ENCODE measurements at regions not wholly inside any gene's neighbourhood (a gene's known extent, or its start where the extent isn't known, plus 50 kb on each side); places are given as distances from the start of the nearest gene placed in this dataset.

DNA sequence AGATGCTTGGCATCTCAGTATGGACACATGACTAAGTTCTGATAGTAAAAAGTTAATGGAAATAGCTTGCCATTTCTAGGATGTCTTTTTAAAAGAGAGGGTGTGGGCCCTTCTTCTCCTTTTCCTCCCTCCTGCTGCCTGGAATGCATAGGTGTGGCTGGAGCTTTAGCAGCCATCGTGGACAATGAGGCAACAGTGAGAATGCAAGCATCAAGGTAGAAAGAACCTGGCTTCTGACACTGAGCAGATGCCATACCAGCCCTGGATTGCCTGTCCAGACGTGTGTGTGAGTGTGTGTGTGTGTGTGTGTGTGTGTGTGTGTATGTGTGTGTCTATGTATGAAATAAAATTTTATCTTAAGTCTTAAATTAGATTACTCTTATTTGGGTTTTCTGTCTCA is 660.1 kb downstream of the XIRP2 start:
- no peak overlapping the region for H3K9ac ChIP-seq (ENCODE audit: low read length)
- no peaks in the 10 kb centered on the region for H4K20me1 ChIP-seq (ENCODE audit: insufficient read depth, low read length)
- H2AFZ ChIP-seq (ENCODE audit: low read depth, low read length): no peak overlapping the region
- H3K4me2 ChIP-seq (ENCODE audit: low read length): no peak overlapping the region
- no peaks in the 10 kb centered on the region for H3K36me3 ChIP-seq (replicated peaks; ENCODE audit: low read depth, low read length)
- H3K27ac ChIP-seq (ENCODE audit: low read length): no peak overlapping the region
- no peaks in the 10 kb centered on the region for H3K9me3 ChIP-seq (ENCODE audit: insufficient read depth, low read length)
- H3K4me3 ChIP-seq (ENCODE audit: low read length): no peak overlapping the region
- no peaks in the 10 kb centered on the region for H3K27me3 ChIP-seq (ENCODE audit: low read depth, low read length)
- no peaks in the 10 kb centered on the region for H3K79me2 ChIP-seq (ENCODE audit: low read length)
- no peaks in the 10 kb centered on the region for H3K4me1 ChIP-seq (ENCODE audit: low read length)
- TF ChIP-seq EZH2phosphoT487 (IDR thresholded peaks at IDR 0.05; ENCODE audit: low read depth) (no peak), CTCF (IDR thresholded peaks at IDR 0.05; ENCODE audit: low read depth, low read length) (no peak)

DNA sequence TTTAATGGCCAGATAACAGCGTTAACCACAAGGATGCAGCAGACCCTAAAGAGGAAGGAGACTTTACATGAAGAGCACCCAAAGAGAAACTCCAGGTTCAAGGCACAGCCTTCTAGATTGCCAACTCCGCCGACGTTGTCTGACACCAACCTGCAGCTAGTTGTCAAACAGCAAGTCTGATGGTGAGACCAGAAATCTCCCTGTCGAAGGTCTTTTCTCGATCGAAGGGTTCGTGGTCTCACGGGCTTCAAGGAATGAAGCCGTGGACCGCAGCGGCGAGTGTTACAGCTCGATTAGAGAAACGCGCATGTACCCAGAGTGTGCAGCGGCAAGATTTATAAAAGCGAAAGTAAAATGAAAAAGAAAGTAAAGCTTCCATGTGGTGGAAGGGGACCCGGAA is 656.3 kb downstream of the XIRP2 start:
- H3K36me3 ChIP-seq (replicated peaks; ENCODE audit: low read depth, low read length): no peaks in the 10 kb centered on the region
- no peaks in the 10 kb centered on the region for H3K4me1 ChIP-seq (ENCODE audit: low read length)
- H2AFZ ChIP-seq (ENCODE audit: low read depth, low read length): no peak overlapping the region
- no peak overlapping the region for H3K4me2 ChIP-seq (ENCODE audit: low read length)
- no peak overlapping the region for H3K4me3 ChIP-seq (ENCODE audit: low read length)
- H3K79me2 ChIP-seq (ENCODE audit: low read length): no peaks in the 10 kb centered on the region
- TF ChIP-seq EZH2phosphoT487 (IDR thresholded peaks at IDR 0.05; ENCODE audit: low read depth): no peak
- no peak overlapping the region for H3K27ac ChIP-seq (ENCODE audit: low read length)
- H3K27me3 ChIP-seq (ENCODE audit: low read depth, low read length): no peaks in the 10 kb centered on the region
- H4K20me1 ChIP-seq (ENCODE audit: insufficient read depth, low read length): no peaks in the 10 kb centered on the region
- H3K9ac ChIP-seq (ENCODE audit: low read length): no peak overlapping the region
- no peaks in the 10 kb centered on the region for H3K9me3 ChIP-seq (ENCODE audit: insufficient read depth, low read length)

DNA sequence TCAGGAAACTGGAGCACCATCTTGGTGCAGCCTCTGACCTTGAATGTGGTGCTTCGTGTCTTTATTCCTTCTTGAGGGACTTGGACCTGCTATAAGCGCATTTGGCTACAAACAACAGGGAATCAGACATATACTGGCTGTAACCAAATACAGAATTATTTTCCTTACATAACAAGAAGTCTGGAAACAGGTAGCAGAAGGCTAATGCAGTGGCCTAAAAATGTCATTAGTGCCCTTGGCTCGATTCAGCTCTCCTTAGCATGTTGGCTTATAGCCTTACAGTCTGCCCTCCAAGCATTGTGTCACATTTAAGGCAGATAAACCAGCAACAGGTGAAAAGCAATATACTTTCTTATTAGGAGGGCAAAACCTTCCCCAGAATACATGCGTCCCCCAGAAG is 655.4 kb downstream of the XIRP2 start:
- H2AFZ ChIP-seq (ENCODE audit: low read depth, low read length): no peak overlapping the region

GRCh38 chr2:167537743-167538142 is 649.5 kb downstream of the XIRP2 start:
- Histone ChIP-seq H3K4me2 (ENCODE audit: low read length) (no peak overlapping the region), H3K27me3 (ENCODE audit: low read depth, low read length) (no peaks in the 10 kb centered on the region), H4K20me1 (ENCODE audit: insufficient read depth, low read length) (no peaks in the 10 kb centered on the region), H3K9me3 (ENCODE audit: insufficient read depth, low read length) (no peaks in the 10 kb centered on the region), H3K36me3 (replicated peaks; ENCODE audit: low read depth, low read length) (no peaks in the 10 kb centered on the region), H3K9ac (ENCODE audit: low read length) (no peak overlapping the region), H3K4me3 (ENCODE audit: low read length) (no peak overlapping the region), H2AFZ (ENCODE audit: low read depth, low read length) (no peak overlapping the region), H3K4me1 (ENCODE audit: low read length) (no peaks in the 10 kb centered on the region), H3K27ac (ENCODE audit: low read length) (no peak overlapping the region), H3K79me2 (ENCODE audit: low read length) (no peaks in the 10 kb centered on the region)
- TF ChIP-seq CTCF (IDR thresholded peaks at IDR 0.05; ENCODE audit: low read depth, low read length): no peak
- no peak for TF ChIP-seq EZH2phosphoT487 (IDR thresholded peaks at IDR 0.05; ENCODE audit: low read depth)

More for the DNA sequence above, 655.4 kb downstream of the XIRP2 start:
- Histone ChIP-seq H3K36me3 (replicated peaks; ENCODE audit: low read depth, low read length) (no peaks in the 10 kb centered on the region), H3K4me1 (ENCODE audit: low read length) (no peaks in the 10 kb centered on the region), H3K27me3 (ENCODE audit: low read depth, low read length) (no peaks in the 10 kb centered on the region), H3K9me3 (ENCODE audit: insufficient read depth, low read length) (no peaks in the 10 kb centered on the region), H3K4me2 (ENCODE audit: low read length) (no peak overlapping the region), H3K9ac (ENCODE audit: low read length) (no peak overlapping the region), H3K4me3 (ENCODE audit: low read length) (no peak overlapping the region), H3K79me2 (ENCODE audit: low read length) (no peaks in the 10 kb centered on the region), H4K20me1 (ENCODE audit: insufficient read depth, low read length) (no peaks in the 10 kb centered on the region), H3K27ac (ENCODE audit: low read length) (no peak overlapping the region)
- no peak for TF ChIP-seq CTCF (IDR thresholded peaks at IDR 0.05; ENCODE audit: low read depth, low read length)
- no peak for TF ChIP-seq EZH2phosphoT487 (IDR thresholded peaks at IDR 0.05; ENCODE audit: low read depth)

- no peak overlapping the region for H3K27ac ChIP-seq (ENCODE audit: low read length)
- no peak for TF ChIP-seq EZH2phosphoT487 (IDR thresholded peaks at IDR 0.05; ENCODE audit: low read depth)
- TF ChIP-seq CTCF (IDR thresholded peaks at IDR 0.05; ENCODE audit: low read depth, low read length): no peak
- H3K4me1 ChIP-seq (ENCODE audit: low read length): no peaks in the 10 kb centered on the region
- no peaks in the 10 kb centered on the region for H3K36me3 ChIP-seq (replicated peaks; ENCODE audit: low read depth, low read length)
- H3K4me3 ChIP-seq (ENCODE audit: low read length): no peak overlapping the region
- H4K20me1 ChIP-seq (ENCODE audit: insufficient read depth, low read length): no peaks in the 10 kb centered on the region
- H3K9ac ChIP-seq (ENCODE audit: low read length): no peak overlapping the region
- H3K9me3 ChIP-seq (ENCODE audit: insufficient read depth, low read length): no peaks in the 10 kb centered on the region
- H3K79me2 ChIP-seq (ENCODE audit: low read length): no peaks in the 10 kb centered on the region
- H3K4me2 ChIP-seq (ENCODE audit: low read length): no peak overlapping the region
- no peaks in the 10 kb centered on the region for H3K27me3 ChIP-seq (ENCODE audit: low read depth, low read length)
- no peak overlapping the region for H2AFZ ChIP-seq (ENCODE audit: low read depth, low read length)
Measured at GRCh38 chr2:167534443-167534842, 646.2 kb downstream of the XIRP2 start.

Data from OCI-LY3 (cell line).